NCI-H69 (cell line): ENCODE measurements at regions not wholly inside any gene's neighbourhood (a gene's known extent, or its start where the extent isn't known, plus 50 kb on each side); places are given as distances from the start of the nearest gene placed in this dataset.

Source experiments
- DNase-seq: peaks from one replicate; lab custom pipeline; 2025; lab: John Stamatoyannopoulos, UW

DNA sequence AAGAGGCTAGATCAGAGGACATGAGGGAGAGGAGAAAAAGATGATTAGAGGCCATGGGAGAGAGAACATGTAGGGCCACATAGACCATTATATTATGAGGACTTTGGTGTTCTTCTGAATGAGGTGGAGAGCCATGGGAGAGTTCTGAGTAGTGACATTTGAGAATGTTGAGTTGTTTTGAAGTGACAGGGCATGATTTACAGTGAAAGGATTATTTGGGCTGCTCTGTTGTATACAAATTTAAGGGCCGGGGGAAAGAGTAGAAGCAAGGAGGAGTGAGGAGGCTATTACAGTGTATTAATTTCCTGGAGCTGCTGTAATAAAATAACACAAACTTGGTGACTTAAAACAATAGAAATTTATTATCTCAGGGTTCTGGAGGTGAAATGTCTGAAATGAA lies 102.5 kb upstream of the RGS4 start:
- no peak for DNase-seq

DNA sequence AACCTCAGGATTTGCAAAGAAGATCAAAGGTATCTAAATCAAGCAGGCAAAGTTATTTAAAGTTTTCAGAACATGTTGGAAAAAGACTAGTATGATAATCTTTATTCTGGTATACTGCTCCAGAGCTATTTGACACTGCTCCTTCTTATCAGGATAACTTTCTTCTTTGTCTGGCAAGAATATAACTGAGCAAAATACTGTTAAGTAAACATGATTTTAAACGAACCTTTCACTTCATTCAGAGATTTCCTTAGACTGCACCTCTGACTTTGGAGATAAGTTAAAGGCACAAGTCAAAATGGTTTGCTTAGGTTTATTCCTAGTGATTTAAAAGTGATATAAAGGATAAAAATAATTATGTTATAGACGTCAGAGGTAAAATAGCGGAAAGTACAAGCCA lies 103.9 kb upstream of the CCDC190 start:
- no peak for DNase-seq

DNA sequence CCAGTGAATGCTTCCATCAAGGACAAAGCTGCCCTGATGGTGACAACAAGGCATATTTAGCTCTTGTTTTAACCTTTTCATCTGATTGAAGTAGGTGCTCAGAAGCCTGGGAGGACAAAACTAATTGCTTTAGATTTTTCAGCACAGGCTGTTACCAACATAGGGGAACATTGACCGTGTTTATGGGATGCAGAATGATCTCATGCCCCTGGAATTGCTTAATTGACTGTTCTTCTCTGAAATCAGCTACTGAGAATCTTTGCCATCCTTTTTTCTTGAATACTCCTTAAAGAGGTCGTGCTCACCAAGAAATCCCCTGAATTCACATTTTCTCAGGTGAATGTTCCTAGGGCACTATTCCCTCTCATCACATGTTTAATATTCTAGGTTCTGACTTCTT lies 95.9 kb upstream of the CCDC190 start:
- no peak for DNase-seq

- DNase-seq = no peak
Observed at GRCh38 chr1:162954824-162955223, 93.8 kb upstream of the CCDC190 start.

GRCh38 chr1:162952956-162953355 lies 92.0 kb upstream of the CCDC190 start:
- no peak for DNase-seq

GRCh38 chr1:162951553-162952315 lies 90.8 kb upstream of the CCDC190 start:
- DNase-seq = peak; percentile 51

DNA sequence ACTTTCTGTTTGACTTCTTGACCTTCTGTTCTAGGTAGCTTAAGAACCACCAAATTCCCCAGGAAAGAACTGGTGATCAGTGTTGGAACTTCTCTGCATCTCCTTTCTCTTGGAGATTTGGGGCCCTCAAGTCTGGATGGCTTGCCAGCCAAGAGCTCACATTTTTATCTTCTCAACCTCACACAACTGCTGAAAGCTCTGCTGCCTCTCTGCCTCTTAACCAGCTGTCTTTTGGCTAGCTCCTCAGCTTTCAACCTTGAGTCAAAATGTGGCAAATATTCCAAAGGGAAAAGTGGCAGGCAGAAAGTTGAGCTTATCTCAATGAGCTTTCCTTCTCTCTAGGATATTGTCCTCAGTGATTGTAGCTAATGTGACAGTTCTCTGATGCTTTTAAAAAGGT lies 89.2 kb upstream of the CCDC190 start:
- DNase-seq = no peak

DNA sequence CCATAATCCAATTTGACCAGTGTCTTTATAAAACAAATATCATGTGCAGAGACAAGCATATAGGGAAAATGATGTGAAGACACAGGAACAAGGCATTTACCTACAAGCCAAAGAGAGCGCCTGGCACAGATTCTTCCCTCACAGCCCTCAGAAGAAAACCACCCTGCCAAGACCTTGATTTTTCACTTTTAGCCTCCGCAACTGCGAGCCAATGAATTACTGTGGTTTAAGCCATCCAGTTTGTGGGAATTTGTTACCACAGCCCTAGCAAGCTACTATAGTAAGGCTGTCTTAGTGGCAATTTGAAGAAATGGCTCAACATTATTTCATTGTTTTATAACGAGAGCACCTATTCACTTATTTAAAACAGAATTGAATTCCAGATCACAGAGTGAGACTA lies 85.7 kb upstream of the CCDC190 start:
- DNase-seq = no peak

GRCh38 chr1:162944974-162945674 lies 84.1 kb upstream of the CCDC190 start:
- peak; percentile 48 for DNase-seq

- peak; percentile 84 for DNase-seq
Observed at GRCh38 chr1:162943622-162944021, 82.6 kb upstream of the CCDC190 start.

DNA sequence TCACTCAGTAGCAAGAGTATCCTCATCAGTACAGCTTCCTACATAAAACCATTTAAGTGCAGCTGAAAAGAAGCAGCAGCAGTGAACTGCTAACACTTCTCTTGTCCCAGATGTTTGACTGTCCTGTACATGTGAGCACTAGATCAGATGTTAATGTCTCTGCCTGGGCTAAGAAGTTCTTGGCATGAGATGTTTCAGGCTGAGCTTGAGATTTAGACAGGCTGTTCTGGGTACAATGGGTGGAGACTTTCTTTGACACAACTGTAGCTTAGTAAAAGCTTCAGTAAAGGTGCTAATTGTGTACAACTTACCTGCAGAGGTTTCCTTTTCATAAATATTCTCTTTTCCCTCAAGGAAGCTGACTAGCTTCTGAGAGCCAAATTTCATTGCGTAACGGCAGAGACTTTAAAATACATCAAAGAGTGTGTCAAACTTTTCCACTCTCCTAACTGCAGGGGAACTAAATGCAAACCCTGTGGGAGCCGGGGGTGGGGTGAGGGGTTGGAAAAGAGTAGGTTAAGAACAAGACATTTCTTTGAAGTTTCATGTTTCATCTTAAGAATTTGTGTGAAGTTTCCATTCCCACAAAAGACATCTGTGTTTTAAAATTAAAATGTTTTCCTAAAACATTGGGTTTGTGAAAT lies 82.1 kb upstream of the CCDC190 start:
- DNase-seq = peak; percentile 37

DNA sequence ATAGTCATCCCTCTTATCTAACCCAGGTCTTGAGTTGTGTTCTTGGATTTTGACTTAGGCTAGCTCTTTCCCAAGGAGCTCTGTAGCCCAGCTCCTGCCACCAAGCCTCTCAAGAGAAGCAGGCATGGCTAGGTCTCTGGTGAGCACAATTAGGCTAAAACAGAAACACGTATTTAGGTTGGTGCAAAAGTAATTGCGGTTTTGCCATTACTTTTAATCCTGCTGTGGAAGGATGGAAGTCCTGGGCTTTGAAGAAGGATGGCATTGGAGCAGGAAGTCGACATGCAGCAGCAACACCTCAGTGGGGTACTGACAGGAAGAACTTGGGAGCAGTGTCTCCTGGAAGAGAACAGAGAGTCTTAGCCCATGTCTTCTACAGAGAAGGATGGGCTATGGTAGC lies 80.0 kb upstream of the CCDC190 start:
- no peak for DNase-seq

- no peak for DNase-seq
Observed at GRCh38 chr1:162939035-162939434, 78.1 kb upstream of the CCDC190 start.

- DNase-seq = no peak
Observed at GRCh38 chr1:162937716-162938395, 76.9 kb upstream of the CCDC190 start.

- DNase-seq = no peak
Observed at GRCh38 chr1:162930976-162931560, 70.1 kb upstream of the CCDC190 start.

DNA sequence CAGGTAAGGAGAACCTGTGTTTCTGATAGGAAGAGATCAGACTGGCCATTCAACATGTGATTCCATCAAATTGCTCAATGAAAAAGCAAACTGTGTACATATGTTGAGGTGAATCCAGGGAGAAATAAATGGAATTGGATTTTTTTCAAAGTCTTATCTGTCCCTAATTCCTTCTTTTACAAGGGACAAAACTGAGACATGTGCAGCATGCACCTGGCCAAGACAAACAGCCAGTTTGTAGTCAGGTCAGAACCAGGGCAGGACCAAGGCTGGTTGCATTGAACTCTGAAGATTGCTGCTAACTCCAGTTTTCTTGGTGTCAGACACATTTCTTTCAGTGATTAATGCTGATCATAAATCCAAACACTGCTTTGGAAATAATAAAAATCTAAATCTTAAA lies 69.6 kb upstream of the CCDC190 start:
- peak; percentile 38 for DNase-seq

DNA sequence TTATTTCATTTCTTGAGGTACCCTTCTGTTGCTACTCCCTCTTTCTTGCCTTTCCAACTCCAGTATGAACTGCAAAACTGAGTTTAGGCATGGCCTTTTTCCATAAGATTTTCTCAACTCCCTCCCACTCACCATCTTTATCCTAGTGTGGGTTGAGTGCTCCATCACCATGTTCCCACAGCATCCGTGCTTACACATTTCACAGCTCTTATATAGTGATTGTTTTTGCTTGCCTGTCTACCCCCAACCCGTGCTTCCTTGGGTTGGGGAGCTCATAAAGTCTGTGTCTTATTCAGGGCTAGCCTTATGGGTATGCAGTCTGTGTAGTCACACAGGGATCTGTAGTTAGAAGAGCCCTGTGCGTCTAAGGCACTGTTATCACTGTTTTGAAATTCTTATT lies 68.2 kb upstream of the CCDC190 start:
- DNase-seq = no peak

GRCh38 chr1:162928141-162928540 lies 67.2 kb upstream of the CCDC190 start:
- no peak for DNase-seq

- peak; percentile 96 for DNase-seq
Observed at GRCh38 chr1:162927421-162927820, 66.4 kb upstream of the CCDC190 start.

- DNase-seq = no peak
Observed at GRCh38 chr1:162926906-162927305, 65.9 kb upstream of the CCDC190 start.

GRCh38 chr1:162924179-162924578 lies 63.2 kb upstream of the CCDC190 start:
- DNase-seq = no peak

DNA sequence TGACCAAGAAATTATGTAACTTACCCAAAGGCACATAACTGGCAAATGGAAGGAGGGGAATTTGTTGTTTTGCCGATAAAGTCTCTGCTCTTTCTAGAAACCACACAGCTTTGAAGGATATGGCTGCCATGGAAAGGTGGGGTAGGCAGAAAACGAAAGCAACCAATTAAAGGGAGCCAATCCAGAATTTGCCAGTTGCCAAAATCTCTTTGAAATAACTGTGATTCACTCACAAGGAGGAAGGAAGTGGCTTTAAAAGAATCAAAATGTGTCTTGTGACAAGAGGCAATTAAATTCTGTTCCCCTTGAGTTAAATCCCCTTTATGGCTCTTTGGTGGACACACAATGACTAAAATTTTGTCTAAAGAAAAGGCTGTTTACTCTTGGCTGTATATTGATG lies 61.2 kb upstream of the CCDC190 start:
- DNase-seq = peak; percentile 91
